ENCODE measurements at regions not wholly inside any gene's neighbourhood (a gene's known extent, or its start where the extent isn't known, plus 50 kb on each side); places are given as distances from the start of the nearest gene placed in this dataset.

- TF ChIP-seq PKNOX1 (IDR thresholded peaks at IDR 0.05) (no peak), ZNF384 (IDR thresholded peaks at IDR 0.05) (no peak)
These were observed 57.8 kb upstream of the FSCB start for GRCh38 chr14:44564908-44565307.

Data from HEK293T (cell line).